ENCODE measurements at regions not wholly inside any gene's neighbourhood (a gene's known extent, or its start where the extent isn't known, plus 50 kb on each side); places are given as distances from the start of the nearest gene placed in this dataset.
A peak's percentile ranks its signal among the peaks of the same experiment; 100 is the strongest.

GRCh38 chr3:59486520-59486919 is 436.7 kb upstream of the CFAP20DC start:
- no peak for DNase-seq

GRCh38 chr3:59483191-59483590 is 433.4 kb upstream of the CFAP20DC start:
- DNase-seq = no peak

- no peak for DNase-seq
Measured at GRCh38 chr3:59482684-59483083, 432.9 kb upstream of the CFAP20DC start.

GRCh38 chr3:59481776-59482400 is 432.1 kb upstream of the CFAP20DC start:
- no peak for DNase-seq

- DNase-seq = no peak
Measured at GRCh38 chr3:59480486-59480995, 430.7 kb upstream of the CFAP20DC start.

GRCh38 chr3:59473636-59474035 is 423.8 kb upstream of the CFAP20DC start:
- DNase-seq = no peak

- DNase-seq = no peak
Measured at GRCh38 chr3:59472541-59472940, 422.7 kb upstream of the CFAP20DC start.

GRCh38 chr3:59469948-59470723 is 420.3 kb upstream of the CFAP20DC start:
- no peak for DNase-seq

GRCh38 chr3:59467476-59467875 is 417.7 kb upstream of the CFAP20DC start:
- DNase-seq = no peak

- DNase-seq = no peak
Measured at GRCh38 chr3:59464187-59464586, 414.4 kb upstream of the CFAP20DC start.

- no peak for DNase-seq
Measured at GRCh38 chr3:59463253-59463652, 413.4 kb upstream of the CFAP20DC start.

- no peak for DNase-seq
Measured at GRCh38 chr3:59460068-59460467, 410.2 kb upstream of the CFAP20DC start.

GRCh38 chr3:59456852-59457485 is 407.1 kb upstream of the CFAP20DC start:
- no peak for DNase-seq

- DNase-seq = no peak
Measured at GRCh38 chr3:59451800-59452746, 402.2 kb upstream of the CFAP20DC start.

- no peak for DNase-seq
Measured at GRCh38 chr3:59450946-59451763, 401.3 kb upstream of the CFAP20DC start.

- DNase-seq = no peak
Measured at GRCh38 chr3:59450437-59450836, 400.6 kb upstream of the CFAP20DC start.

- DNase-seq = peak; percentile 2
Measured at GRCh38 chr3:59446775-59447465, 397.1 kb upstream of the CFAP20DC start.

- DNase-seq = no peak
Measured at GRCh38 chr3:59444676-59445075, 394.9 kb upstream of the CFAP20DC start.

- no peak for DNase-seq
Measured at GRCh38 chr3:59444294-59444671, 394.5 kb upstream of the CFAP20DC start.

- no peak for DNase-seq
Measured at GRCh38 chr3:59443618-59444293, 393.9 kb upstream of the CFAP20DC start.

- peak; percentile 8 for DNase-seq
Measured at GRCh38 chr3:59442046-59442445, 392.2 kb upstream of the CFAP20DC start.

Measured in NCI-H2227 treated with DMSO at 0.1 percent for 48 hours (cell line).